Neural progenitor cell (in vitro differentiated cells): ENCODE measurements at regions not wholly inside any gene's neighbourhood (a gene's known extent, or its start where the extent isn't known, plus 50 kb on each side); places are given as distances from the start of the nearest gene placed in this dataset.

Source experiments
- EZH2 ChIP-seq: fragments of 200-600 bp; sonication (generic); IDR thresholded peaks from 2 replicates; pipeline ENCODE4 v1.6.1; 2017; ENCODE audit warnings: antibody characterized with exemption, mild to moderate bottlenecking, moderate library complexity
- EZH2phosphoT487 ChIP-seq: fragments of 200-600 bp; sonication (generic); IDR thresholded peaks from 2 replicates; pipeline ENCODE4 v1.6.1; 2017; ENCODE audit warnings: antibody characterized with exemption
- TF ChIP-seq, protein P1 (sequence below): fragments of 200-600 bp; sonication (generic); IDR thresholded peaks from 2 replicates; pipeline ENCODE4 v1.5.1; 2017; ENCODE audit warnings: antibody characterized with exemption, mild to moderate bottlenecking

DNA sequence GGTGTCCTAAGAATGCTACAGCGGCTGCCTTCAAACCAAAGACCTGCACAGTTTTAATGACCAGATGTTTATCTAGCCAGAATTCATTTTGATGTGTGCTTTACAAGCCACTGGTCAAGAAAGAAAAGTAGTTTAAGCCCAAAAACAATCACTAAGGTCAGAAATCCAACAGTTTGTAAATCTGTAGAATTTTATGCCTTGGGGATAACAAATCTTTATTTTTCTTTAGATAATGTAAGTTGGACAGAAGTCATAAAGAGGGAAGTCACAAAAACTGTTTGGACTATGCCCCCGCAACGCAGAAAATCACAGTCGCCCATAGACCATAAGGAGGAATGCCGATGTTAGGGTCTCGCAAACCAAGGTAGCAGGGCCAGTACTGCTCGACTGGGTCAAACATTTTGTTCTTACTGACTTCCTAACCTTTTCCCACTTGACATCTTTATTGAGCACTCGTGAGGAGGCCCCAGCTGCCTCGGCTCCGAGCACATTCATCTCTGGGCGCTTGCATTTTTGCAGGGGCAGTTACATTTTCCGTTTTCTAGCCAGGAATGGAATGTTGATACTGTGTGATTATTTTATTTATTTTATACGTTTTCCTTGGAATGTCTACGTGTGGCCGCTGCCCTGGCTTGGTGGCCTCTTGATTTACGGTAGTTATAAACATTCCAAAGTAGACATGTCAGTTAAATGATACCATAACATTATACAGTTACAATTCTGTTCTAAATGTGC lies 56.7 kb upstream of the APCDD1L start:
- TF ChIP-seq, protein P1, sequence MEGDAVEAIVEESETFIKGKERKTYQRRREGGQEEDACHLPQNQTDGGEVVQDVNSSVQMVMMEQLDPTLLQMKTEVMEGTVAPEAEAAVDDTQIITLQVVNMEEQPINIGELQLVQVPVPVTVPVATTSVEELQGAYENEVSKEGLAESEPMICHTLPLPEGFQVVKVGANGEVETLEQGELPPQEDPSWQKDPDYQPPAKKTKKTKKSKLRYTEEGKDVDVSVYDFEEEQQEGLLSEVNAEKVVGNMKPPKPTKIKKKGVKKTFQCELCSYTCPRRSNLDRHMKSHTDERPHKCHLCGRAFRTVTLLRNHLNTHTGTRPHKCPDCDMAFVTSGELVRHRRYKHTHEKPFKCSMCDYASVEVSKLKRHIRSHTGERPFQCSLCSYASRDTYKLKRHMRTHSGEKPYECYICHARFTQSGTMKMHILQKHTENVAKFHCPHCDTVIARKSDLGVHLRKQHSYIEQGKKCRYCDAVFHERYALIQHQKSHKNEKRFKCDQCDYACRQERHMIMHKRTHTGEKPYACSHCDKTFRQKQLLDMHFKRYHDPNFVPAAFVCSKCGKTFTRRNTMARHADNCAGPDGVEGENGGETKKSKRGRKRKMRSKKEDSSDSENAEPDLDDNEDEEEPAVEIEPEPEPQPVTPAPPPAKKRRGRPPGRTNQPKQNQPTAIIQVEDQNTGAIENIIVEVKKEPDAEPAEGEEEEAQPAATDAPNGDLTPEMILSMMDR: no peak
- TF ChIP-seq EZH2 (no peak), EZH2phosphoT487 (no peak)
